Stomach (tissue), 8 donors: ENCODE measurements at regions not wholly inside any gene's neighbourhood (a gene's known extent, or its start where the extent isn't known, plus 50 kb on each side); places are given as distances from the start of the nearest gene placed in this dataset.

Source experiments
- DNase-seq, 2 donors: peaks; one replicate each; pipeline versions ENCODE4 v3.0.0 to v3.0.0-alpha.2; 2013 to 2019
- H3K27ac ChIP-seq, 5 donors: fragments of 200-600 bp in 4 of 5; sonication (generic) in 4 of 5; one replicate each; pipeline ENCODE4 v1.5.1; 2013 to 2019; ENCODE audit warnings: mild to moderate bottlenecking in 1 of 5, moderate library complexity in 1 of 5
- H3K27me3 ChIP-seq, 3 donors: fragments of 200-600 bp; sonication (generic); one replicate each; pipeline ENCODE4 v1.5.1; 2017 to 2019; ENCODE audit warnings: mixed run types in 1 of 3
- H3K36me3 ChIP-seq, 4 donors: fragments of 200-600 bp; sonication (generic); 1 replicate in 3 of 4; 2 replicates in 1 of 4; pipeline ENCODE4 v1.5.1; 2016 to 2019
- H3K4me1 ChIP-seq, 4 donors: fragments of 200-600 bp; sonication (generic); one replicate each; pipeline ENCODE4 v1.5.1; 2016 to 2019
- H3K4me3 ChIP-seq, 4 donors: fragments of 200-600 bp; sonication (generic) in 3 of 4; one replicate each; pipeline ENCODE4 v1.5.1; 2016 to 2019; ENCODE audit warnings: mild to moderate bottlenecking in 1 of 4
- H3K9me3 ChIP-seq, 4 donors: fragments of 200-600 bp; sonication (generic); one replicate each; pipeline ENCODE4 v1.5.1; 2016 to 2019
- CTCF ChIP-seq, 7 experiments: fragments of 450-650 bp in 4 of 7; fragments of 200-600 bp in 3 of 7; sonication (generic) in 3 of 7; IDR thresholded peaks; one replicate each; pipeline ENCODE4 v1.5.1; 2016 to 2019; ENCODE audit warnings: antibody characterized with exemption in 7 of 7, control low read depth in 2 of 7, mild to moderate bottlenecking in 1 of 7
- EP300 ChIP-seq: sonication (generic); formaldehyde crosslinking; IDR thresholded peaks from one replicate; pipeline ENCODE4 v1.6.1; 2017; ENCODE audit warnings: antibody characterized with exemption
- POLR2A ChIP-seq, 4 donors: fragments of 450-650 bp; IDR thresholded peaks; one replicate each; pipeline ENCODE4 v1.6.1; 2016; ENCODE audit warnings: antibody characterized with exemption in 4 of 4, control low read depth in 2 of 4, mild to moderate bottlenecking in 1 of 4, moderate library complexity in 1 of 4
- POLR2AphosphoS5 ChIP-seq, 3 donors: sonication (generic); formaldehyde crosslinking; IDR thresholded peaks; one replicate each; pipeline ENCODE4 v1.6.1; 2016; ENCODE audit warnings: antibody characterized with exemption in 3 of 3
- WGBS, 5 donors: extraction: QIAGEN DNeasy Blood & Tissue Kit in 3 of 5; methylation state at CpG; one replicate each; pipeline versions ENCODE4 v1.1.5 to v1.1.7; 2013 to 2018; 5-methylcytosine and 5-hydroxymethylcytosine counted together
- intact Hi-C: fragments of 100-400 bp; cut with DNase I; formaldehyde crosslinking; loops from one replicate; pipeline ENCODE4 v1.15.1; 2023; ENCODE audit warnings: low total_unique reads
- donor health status: healthy with polysubstance abuse.
- donor health status: Bipolar disorder and iron deficiency.
- donor health status: healthy.

GRCh38 chr5:155912291-155912690 lies 414.7 kb upstream of the SGCD start:
- DNase-seq: no peak
- H3K4me1 ChIP-seq: no peaks in the 10 kb centered on the region
- H3K9me3 ChIP-seq: no peaks in the 10 kb centered on the region
- no peak overlapping the region for H3K4me3 ChIP-seq
- no peaks in the 10 kb centered on the region for H3K36me3 ChIP-seq
- intact Hi-C loops: no loop called here
- 82 to 90% (median 87%) methylated on average over 5 of the region's 5 CpGs for WGBS, 5 donors
- no peak overlapping the region for H3K27ac ChIP-seq
- TF ChIP-seq CTCF (IDR thresholded peaks at IDR 0.05) (no peak), POLR2AphosphoS5 (IDR thresholded peaks at IDR 0.05) (no peak), POLR2A (IDR thresholded peaks at IDR 0.05) (no peak), EP300 (no peak)
- H3K27me3 ChIP-seq: no peaks in the 10 kb centered on the region

- no peaks in the 10 kb centered on the region for H3K36me3 ChIP-seq
- H3K4me1 ChIP-seq: no peaks in the 10 kb centered on the region
- no peak overlapping the region for H3K27ac ChIP-seq
- TF ChIP-seq EP300 (no peak), CTCF (IDR thresholded peaks at IDR 0.05) (no peak), POLR2A (IDR thresholded peaks at IDR 0.05) (no peak), POLR2AphosphoS5 (IDR thresholded peaks at IDR 0.05) (no peak)
- intact Hi-C loops: no loop called here
- no peak overlapping the region for H3K4me3 ChIP-seq
- no peak for DNase-seq
- H3K27me3 ChIP-seq: no peaks in the 10 kb centered on the region
- H3K9me3 ChIP-seq: no peaks in the 10 kb centered on the region
These were observed 412.2 kb upstream of the SGCD start for GRCh38 chr5:155914766-155915165.

GRCh38 chr5:155915601-155916000 lies 411.4 kb upstream of the SGCD start:
- WGBS, 5 donors: 47 to 55% (median 54%) methylated on average over 3 of the region's 3 CpGs

GRCh38 chr5:155919126-155919525 lies 407.8 kb upstream of the SGCD start:
- H3K27ac ChIP-seq: no peak overlapping the region
- no peaks in the 10 kb centered on the region for H3K27me3 ChIP-seq
- no peaks in the 10 kb centered on the region for H3K36me3 ChIP-seq
- peak in 1 of 2 donors; percentile 19 for DNase-seq
- TF ChIP-seq POLR2A (IDR thresholded peaks at IDR 0.05): no peak
- no peak overlapping the region for H3K4me3 ChIP-seq
- intact Hi-C loops: no loop called here
- WGBS, 5 donors: 68 to 74% (median 71%) methylated on average over 2 of the region's 2 CpGs
- H3K4me1 ChIP-seq: no peaks in the 10 kb centered on the region
- no peaks in the 10 kb centered on the region for H3K9me3 ChIP-seq

More at GRCh38 chr5:155915601-155916000, 411.4 kb upstream of the SGCD start:
- no peak overlapping the region for H3K4me3 ChIP-seq
- no peaks in the 10 kb centered on the region for H3K36me3 ChIP-seq
- no peaks in the 10 kb centered on the region for H3K9me3 ChIP-seq
- H3K27me3 ChIP-seq: no peaks in the 10 kb centered on the region
- H3K4me1 ChIP-seq: no peaks in the 10 kb centered on the region
- no peak for DNase-seq
- TF ChIP-seq POLR2AphosphoS5 (IDR thresholded peaks at IDR 0.05) (no peak), POLR2A (IDR thresholded peaks at IDR 0.05) (no peak), CTCF (IDR thresholded peaks at IDR 0.05) (no peak), EP300 (no peak)
- intact Hi-C loops: no loop called here
- no peak overlapping the region for H3K27ac ChIP-seq

GRCh38 chr5:155919725-155920124 lies 407.2 kb upstream of the SGCD start:
- Histone ChIP-seq H3K27ac (no peak overlapping the region), H3K36me3 (no peaks in the 10 kb centered on the region), H3K27me3 (no peaks in the 10 kb centered on the region), H3K9me3 (no peaks in the 10 kb centered on the region), H3K4me3 (no peak overlapping the region), H3K4me1 (no peaks in the 10 kb centered on the region)
- 73 to 86% (median 76%) methylated on average over 2 of the region's 2 CpGs for WGBS, 5 donors
- intact Hi-C loops: no loop called here
- TF ChIP-seq EP300 (no peak), CTCF (IDR thresholded peaks at IDR 0.05) (no peak), POLR2A (IDR thresholded peaks at IDR 0.05) (no peak), POLR2AphosphoS5 (IDR thresholded peaks at IDR 0.05) (no peak)
- no peak for DNase-seq
